ENCODE measurements at regions not wholly inside any gene's neighbourhood (a gene's known extent, or its start where the extent isn't known, plus 50 kb on each side); places are given as distances from the start of the nearest gene placed in this dataset.
A peak's percentile ranks its signal among the peaks of the same experiment; 100 is the strongest.

DNA sequence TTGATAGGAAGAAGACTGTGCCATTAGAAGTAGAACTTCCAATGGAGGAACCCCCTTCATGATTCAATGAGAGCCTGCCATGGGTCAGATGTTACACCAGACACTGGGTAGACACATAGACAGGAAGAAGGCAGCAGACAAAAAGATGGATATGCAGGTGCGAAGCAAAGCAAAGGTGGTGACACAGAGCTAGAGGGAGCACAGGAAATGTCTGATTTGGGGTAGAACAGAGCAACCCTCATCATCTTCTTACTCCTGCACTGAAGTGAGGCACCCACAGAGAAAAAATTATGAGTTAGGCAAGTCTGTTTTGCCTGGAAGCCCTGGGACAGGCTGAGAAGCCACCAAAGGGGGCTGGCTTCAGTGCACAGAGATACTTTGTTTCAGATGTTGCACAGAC is 240.2 kb downstream of the ANAPC1 start:
- Mint-ChIP-seq H3K4me1 (no peaks in the 10 kb centered on the region), H3K27me3 (peaks cover 2% of the 10 kb centered on the region), H3K9me3 (peaks cover 16% of the 10 kb centered on the region), H3K36me3 (ENCODE audit: low read depth) (peaks cover 3% of the 10 kb centered on the region), H3K27ac (no peak overlapping the region), H3K4me3 (no peak overlapping the region)
- ChIA-PET CTCF (no interaction called here), POLR2A (no interaction called here)
- DNase-seq (no peak), ATAC-seq (ENCODE audit: low read depth) (no peak)
- TF ChIP-seq, protein P1, sequence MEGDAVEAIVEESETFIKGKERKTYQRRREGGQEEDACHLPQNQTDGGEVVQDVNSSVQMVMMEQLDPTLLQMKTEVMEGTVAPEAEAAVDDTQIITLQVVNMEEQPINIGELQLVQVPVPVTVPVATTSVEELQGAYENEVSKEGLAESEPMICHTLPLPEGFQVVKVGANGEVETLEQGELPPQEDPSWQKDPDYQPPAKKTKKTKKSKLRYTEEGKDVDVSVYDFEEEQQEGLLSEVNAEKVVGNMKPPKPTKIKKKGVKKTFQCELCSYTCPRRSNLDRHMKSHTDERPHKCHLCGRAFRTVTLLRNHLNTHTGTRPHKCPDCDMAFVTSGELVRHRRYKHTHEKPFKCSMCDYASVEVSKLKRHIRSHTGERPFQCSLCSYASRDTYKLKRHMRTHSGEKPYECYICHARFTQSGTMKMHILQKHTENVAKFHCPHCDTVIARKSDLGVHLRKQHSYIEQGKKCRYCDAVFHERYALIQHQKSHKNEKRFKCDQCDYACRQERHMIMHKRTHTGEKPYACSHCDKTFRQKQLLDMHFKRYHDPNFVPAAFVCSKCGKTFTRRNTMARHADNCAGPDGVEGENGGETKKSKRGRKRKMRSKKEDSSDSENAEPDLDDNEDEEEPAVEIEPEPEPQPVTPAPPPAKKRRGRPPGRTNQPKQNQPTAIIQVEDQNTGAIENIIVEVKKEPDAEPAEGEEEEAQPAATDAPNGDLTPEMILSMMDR (IDR thresholded peaks at IDR 0.05): no peak
- intact Hi-C loops (cut with micrococcal nuclease): no loop called here

- ATAC-seq (ENCODE audit: low read depth) (no peak), DNase-seq (no peak)
- TF ChIP-seq, protein P1 (IDR thresholded peaks at IDR 0.05): no peak
- Mint-ChIP-seq H3K4me3 (no peak overlapping the region), H3K4me1 (peaks cover 3% of the 10 kb centered on the region), H3K27ac (no peak overlapping the region), H3K36me3 (ENCODE audit: low read depth) (peaks cover 3% of the 10 kb centered on the region), H3K27me3 (no peaks in the 10 kb centered on the region), H3K9me3 (peaks cover 16% of the 10 kb centered on the region)
- ChIA-PET CTCF (no interaction called here), POLR2A (no interaction called here)
- intact Hi-C loops (cut with micrococcal nuclease): no loop called here
These were observed 236.6 kb downstream of the ANAPC1 start for GRCh38 chr2:111647359-111647758.

GRCh38 chr2:111652038-111652437 is 232.0 kb downstream of the ANAPC1 start:
- DNase-seq: no peak
- Mint-ChIP-seq H3K9me3 (peaks cover 5% of the 10 kb centered on the region), H3K36me3 (ENCODE audit: low read depth) (no peaks in the 10 kb centered on the region), H3K4me1 (peaks cover 4% of the 10 kb centered on the region), H3K4me3 (no peak overlapping the region), H3K27ac (no peak overlapping the region), H3K27me3 (no peaks in the 10 kb centered on the region)
- peak; percentile 69 for ATAC-seq (ENCODE audit: low read depth)
- TF ChIP-seq, protein P1 (IDR thresholded peaks at IDR 0.05): no peak
- intact Hi-C loops (cut with micrococcal nuclease): no loop called here
- POLR2A ChIA-PET: interaction anchor here (1.0 kb wide), 1 partner anchor 532 kb away, joined by 3 read pairs; no protein-coding TSS in a partner anchor
- CTCF ChIA-PET: no interaction called here

GRCh38 chr2:111652681-111653080 is 231.3 kb downstream of the ANAPC1 start:
- no peak overlapping the region for H3K27ac Mint-ChIP-seq
- no peak for DNase-seq
- no peaks in the 10 kb centered on the region for H3K27me3 Mint-ChIP-seq
- CTCF ChIA-PET: no interaction called here
- peaks cover 4% of the 10 kb centered on the region for H3K4me1 Mint-ChIP-seq
- POLR2A ChIA-PET: interaction anchor here (1.0 kb wide), 1 partner anchor 533 kb away, joined by 3 read pairs; no protein-coding TSS in a partner anchor
- no peaks in the 10 kb centered on the region for H3K36me3 Mint-ChIP-seq (ENCODE audit: low read depth)
- H3K4me3 Mint-ChIP-seq: no peak overlapping the region
- ATAC-seq (ENCODE audit: low read depth): no peak
- intact Hi-C loops (cut with micrococcal nuclease): no loop called here
- no peaks in the 10 kb centered on the region for H3K9me3 Mint-ChIP-seq
- TF ChIP-seq, protein P1 (IDR thresholded peaks at IDR 0.05): no peak

DNA sequence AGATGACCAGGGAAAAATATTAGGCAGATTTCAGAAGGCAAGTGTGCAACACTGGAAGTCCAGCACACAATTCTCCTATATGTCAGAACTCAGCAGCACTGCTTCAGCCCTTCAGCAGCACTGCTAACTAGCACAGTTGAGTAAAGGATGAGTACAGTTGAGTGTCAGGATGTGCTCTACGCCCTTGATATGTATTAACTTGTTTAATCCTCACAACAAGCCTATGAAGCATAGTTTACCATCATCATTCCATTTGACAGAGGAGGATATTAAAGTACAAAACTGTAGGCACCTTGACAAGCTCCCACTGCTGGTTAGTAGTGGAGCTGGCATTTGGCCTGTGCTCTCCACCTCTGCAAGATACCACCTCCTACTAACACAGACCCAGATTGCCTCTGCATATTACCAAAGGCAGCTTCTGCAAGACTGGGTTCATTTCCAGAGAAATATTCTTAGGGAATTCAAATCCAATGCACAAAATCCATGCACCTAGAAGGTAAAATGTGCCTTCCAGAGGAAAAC is 230.8 kb downstream of the ANAPC1 start:
- no peak for ATAC-seq (ENCODE audit: low read depth)
- ChIA-PET POLR2A (no interaction called here), CTCF (no interaction called here)
- no peaks in the 10 kb centered on the region for H3K9me3 Mint-ChIP-seq
- no peaks in the 10 kb centered on the region for H3K27me3 Mint-ChIP-seq
- H3K27ac Mint-ChIP-seq: no peak overlapping the region
- intact Hi-C loops (cut with micrococcal nuclease): no loop called here
- TF ChIP-seq, protein P1 (IDR thresholded peaks at IDR 0.05): no peak
- no peaks in the 10 kb centered on the region for H3K36me3 Mint-ChIP-seq (ENCODE audit: low read depth)
- peaks cover 4% of the 10 kb centered on the region for H3K4me1 Mint-ChIP-seq
- DNase-seq: no peak
- H3K4me3 Mint-ChIP-seq: no peak overlapping the region

Measured in activated B cell treated with CpG ODN at 0.5 μM for 24 hours (primary cell).